ENCODE measurements at regions not wholly inside any gene's neighbourhood (a gene's known extent, or its start where the extent isn't known, plus 50 kb on each side); places are given as distances from the start of the nearest gene placed in this dataset.

- Histone ChIP-seq H3K9me3 (no peaks in the 10 kb centered on the region), H3K4me1 (no peaks in the 10 kb centered on the region), H3K27me3 (no peaks in the 10 kb centered on the region), H3K27ac (no peak overlapping the region), H3K4me3 (no peak overlapping the region), H3K36me3 (no peaks in the 10 kb centered on the region)
- intact Hi-C loops (cut with DNase I; ENCODE audit: low total_unique reads) = no loop called here
- TF ChIP-seq CTCF (IDR thresholded peaks at IDR 0.05) = no peak
- no peak for TF ChIP-seq POLR2A (IDR thresholded peaks at IDR 0.05)
- TF ChIP-seq POLR2AphosphoS5 (IDR thresholded peaks at IDR 0.05) = no peak
- DNase-seq (ENCODE audit: low spot score in 2 of 2) = no peak
These were observed 577.9 kb upstream of the TBX3 start for GRCh38 chr12:115261691-115262398.

GRCh38 chr12:115260762-115261675 lies 577.0 kb upstream of the TBX3 start:
- no peak for DNase-seq (ENCODE audit: low spot score in 2 of 2)
- no peak for TF ChIP-seq CTCF (IDR thresholded peaks at IDR 0.05)
- no peak for TF ChIP-seq POLR2A (IDR thresholded peaks at IDR 0.05)
- no peak for TF ChIP-seq POLR2AphosphoS5 (IDR thresholded peaks at IDR 0.05)
- no peaks in the 10 kb centered on the region for H3K4me1 ChIP-seq
- no peak overlapping the region for H3K4me3 ChIP-seq
- H3K36me3 ChIP-seq = no peaks in the 10 kb centered on the region
- no peaks in the 10 kb centered on the region for H3K9me3 ChIP-seq
- no peak overlapping the region for H3K27ac ChIP-seq
- H3K27me3 ChIP-seq = no peaks in the 10 kb centered on the region
- intact Hi-C loops (cut with DNase I; ENCODE audit: low total_unique reads) = no loop called here

- no peak overlapping the region for H3K27ac ChIP-seq
- H3K4me1 ChIP-seq = no peaks in the 10 kb centered on the region
- H3K27me3 ChIP-seq = no peaks in the 10 kb centered on the region
- no peak for DNase-seq (ENCODE audit: low spot score in 2 of 2)
- TF ChIP-seq POLR2AphosphoS5 (IDR thresholded peaks at IDR 0.05) (no peak), POLR2A (IDR thresholded peaks at IDR 0.05) (no peak), CTCF (IDR thresholded peaks at IDR 0.05) (no peak)
- H3K9me3 ChIP-seq = no peaks in the 10 kb centered on the region
- no peaks in the 10 kb centered on the region for H3K36me3 ChIP-seq
- intact Hi-C loops (cut with DNase I; ENCODE audit: low total_unique reads) = no loop called here
- H3K4me3 ChIP-seq = no peak overlapping the region
These were observed 576.2 kb upstream of the TBX3 start for GRCh38 chr12:115259968-115260747.

GRCh38 chr12:115257791-115258190 lies 573.8 kb upstream of the TBX3 start:
- Histone ChIP-seq H3K4me3 (no peak overlapping the region), H3K9me3 (no peaks in the 10 kb centered on the region), H3K27ac (no peak overlapping the region), H3K4me1 (no peaks in the 10 kb centered on the region), H3K36me3 (no peaks in the 10 kb centered on the region), H3K27me3 (no peaks in the 10 kb centered on the region)
- intact Hi-C loops (cut with DNase I; ENCODE audit: low total_unique reads) = no loop called here
- no peak for TF ChIP-seq POLR2AphosphoS5 (IDR thresholded peaks at IDR 0.05)
- no peak for TF ChIP-seq CTCF (IDR thresholded peaks at IDR 0.05)
- DNase-seq (ENCODE audit: low spot score in 2 of 2) = no peak
